Endothelial cell of umbilical vein (primary cell): ENCODE measurements at regions not wholly inside any gene's neighbourhood (a gene's known extent, or its start where the extent isn't known, plus 50 kb on each side); places are given as distances from the start of the nearest gene placed in this dataset.

Experiments used
- BruUV-seq: library from RNA; stranded (reverse); fragments of 400-500 nt; replicated peaks from 2 replicates; lab custom pipeline; 2021; lab: Mats Ljungman, UMichigan
- CTCF ChIA-PET: fragments of 300-600, 350-600 bp; sonication (Branson Sonifier 250); formaldehyde crosslinking; loops from one replicate; lab custom pipeline; 2021; ENCODE audit warnings: antibody characterized with exemption, inconsistent platforms; lab: Charles Lee
- POLR2A ChIA-PET: fragments of 300-600, 350-600 bp; sonication (Branson Sonifier 250); formaldehyde crosslinking; loops from one replicate; lab custom pipeline; 2021; ENCODE audit warnings: antibody characterized with exemption, inconsistent platforms; lab: Charles Lee
- DNase-seq: peaks from one replicate; pipeline ENCODE4 v3.0.0-alpha.2; 2011; ENCODE audit warnings: low read depth, low spot score
- FAIRE-seq: peaks from 2 replicates; lab custom pipeline; 2011; peaks lifted over from hg19 to GRCh38; lab: Jason Lieb, UNC
- H2AFZ ChIP-seq: 2 replicates; pipeline ENCODE4 v1.6.0; 2012; ENCODE audit warnings: low read depth, low read length, control low read depth, inconsistent platforms
- H3K27ac ChIP-seq: 2 replicates; pipeline ENCODE4 v1.5.1; 2011; ENCODE audit warnings: low read depth, mild to moderate bottlenecking, control low read depth, low read length, moderate library complexity; ENCODE audit not compliant: insufficient read depth
- H3K27me3 ChIP-seq, 2 experiments: 2 replicates each; pipeline versions ENCODE4 v1.6.0 to v1.6.1; 2011; ENCODE audit warnings: low read length in 2 of 2, mixed read lengths in 1 of 2; ENCODE audit not compliant: control insufficient read depth in 2 of 2, insufficient read depth in 2 of 2
- H3K36me3 ChIP-seq, 2 experiments: 2 replicates in 1 of 2; 3 replicates in 1 of 2; pipeline ENCODE4 v1.5.1; 2011; ENCODE audit warnings: low read length in 2 of 2, mild to moderate bottlenecking in 1 of 2, moderate library complexity in 1 of 2; ENCODE audit not compliant: control insufficient read depth in 2 of 2, insufficient read depth in 2 of 2; ENCODE audit errors: extremely low read depth in 1 of 2
- H3K4me1 ChIP-seq: 3 replicates; pipeline ENCODE4 v1.5.1; 2011; ENCODE audit warnings: mild to moderate bottlenecking, low read length; ENCODE audit not compliant: control insufficient read depth, insufficient read depth; ENCODE audit errors: extremely low read depth
- H3K4me2 ChIP-seq: 2 replicates; pipeline ENCODE4 v1.6.1; 2011; ENCODE audit warnings: low read length, control low read depth, mixed read lengths; ENCODE audit not compliant: insufficient read depth
- H3K4me3 ChIP-seq, 3 experiments: fragments of 200-600 bp in 1 of 3; sonication (generic), shearing (Covaris generic) in 1 of 3; replicated peaks in 1 of 3; 2 replicates each; pipeline ENCODE4 v1.5.1; 2011 to 2016; ENCODE audit warnings: control low read depth in 3 of 3, low read length in 3 of 3, mild to moderate bottlenecking in 2 of 3, inconsistent platforms in 1 of 3, low read depth in 1 of 3, moderate library complexity in 1 of 3; ENCODE audit not compliant: insufficient read depth in 1 of 3
- H3K79me2 ChIP-seq: 2 replicates; pipeline ENCODE4 v1.6.0; 2012; ENCODE audit warnings: low read length, inconsistent platforms; ENCODE audit not compliant: control insufficient read depth, insufficient read depth
- H3K9ac ChIP-seq: replicated peaks from 2 replicates; pipeline ENCODE3; 2011; ENCODE audit warnings: low read length, control low read depth; ENCODE audit not compliant: insufficient read depth; ENCODE audit errors: extremely low read depth
- H3K9me1 ChIP-seq: replicated peaks from 3 replicates; pipeline ENCODE4 v1.6.0; 2011; ENCODE audit warnings: mild to moderate bottlenecking, low read length; ENCODE audit not compliant: control insufficient read depth, insufficient read depth; ENCODE audit errors: extremely low read depth
- H3K9me3 ChIP-seq: replicated peaks from 2 replicates; pipeline ENCODE4 v1.5.1; 2012; ENCODE audit warnings: low read length, inconsistent platforms; ENCODE audit not compliant: control insufficient read depth, insufficient read depth
- H4K20me1 ChIP-seq: replicated peaks from 2 replicates; pipeline ENCODE3; 2011; ENCODE audit warnings: mild to moderate bottlenecking, low read length; ENCODE audit not compliant: control insufficient read depth, insufficient read depth; ENCODE audit errors: extremely low read depth
- CTCF ChIP-seq, 2 donors: IDR thresholded peaks; 1 replicate in 1 of 2; 2 replicates in 1 of 2; pipeline ENCODE4 v1.5.1; 2011; ENCODE audit warnings: low read length in 2 of 2, mild to moderate bottlenecking in 2 of 2, moderate library complexity in 2 of 2, control low read depth in 1 of 2, inconsistent platforms in 1 of 2, low read depth in 1 of 2; ENCODE audit not compliant: insufficient read depth in 1 of 2; ENCODE audit errors: extremely low read depth in 1 of 2
- EZH2 ChIP-seq: IDR thresholded peaks from 2 replicates; pipeline ENCODE4 v1.6.1; 2012; ENCODE audit warnings: borderline replicate concordance, low read depth, mild to moderate bottlenecking, moderate library complexity, low read length, inconsistent platforms; ENCODE audit not compliant: severe bottlenecking
- FOS ChIP-seq: IDR thresholded peaks from 2 replicates; pipeline ENCODE4 v1.6.1; 2011; ENCODE audit warnings: mild to moderate bottlenecking, low read length, moderate library complexity, borderline replicate concordance; ENCODE audit not compliant: insufficient read depth
- GATA2 ChIP-seq: IDR thresholded peaks from 2 replicates; pipeline ENCODE4 v1.7.0; 2011; ENCODE audit warnings: low read depth, mild to moderate bottlenecking, moderate library complexity, mixed read lengths, low read length; ENCODE audit not compliant: insufficient read length, insufficient read depth
- JUN ChIP-seq: IDR thresholded peaks from 2 replicates; pipeline ENCODE4 v1.6.1; 2011; ENCODE audit warnings: borderline replicate concordance, low read depth; ENCODE audit not compliant: insufficient read length, insufficient read depth
- MAX ChIP-seq: IDR thresholded peaks from 2 replicates; pipeline ENCODE4 v1.6.1; 2011; ENCODE audit not compliant: insufficient read depth, insufficient read length
- MYC ChIP-seq: IDR thresholded peaks from one replicate; pipeline ENCODE4 v1.6.1; 2011; ENCODE audit warnings: mild to moderate bottlenecking, low read depth, low read length
- POLR2A ChIP-seq: IDR thresholded peaks from 2 replicates; pipeline ENCODE4 v1.6.1; 2012; ENCODE audit warnings: low read depth, mild to moderate bottlenecking, control low read depth, low read length
- POLR2AphosphoS5 ChIP-seq: IDR thresholded peaks from 2 replicates; pipeline ENCODE4 v1.6.1; 2012; ENCODE audit warnings: low read depth, mild to moderate bottlenecking, control low read depth, low read length, moderate library complexity; ENCODE audit not compliant: insufficient read depth
- dilution Hi-C: fragments of 300-500 bp; cut with MboI; formaldehyde crosslinking; loops from one replicate; pipeline ENCODE4 v1.15.0; 2019; ENCODE audit warnings: low sequenced_read_pairs; ENCODE audit not compliant: extremely low pct_ligation_motif_present
- intact Hi-C: fragments of 100-400 bp; cut with micrococcal nuclease; formaldehyde crosslinking; loops from one replicate; pipeline ENCODE4 v1.10.0; 2022

- Histone ChIP-seq H3K4me2 (no peak overlapping the region), H3K9ac (no peak overlapping the region), H3K4me1 (no peaks in the 10 kb centered on the region), H3K27ac (no peak overlapping the region), H3K27me3 (no peaks in the 10 kb centered on the region), H3K36me3 (no peaks in the 10 kb centered on the region), H3K9me1 (no peaks in the 10 kb centered on the region), H3K4me3 (no peak overlapping the region), H3K79me2 (no peaks in the 10 kb centered on the region), H2AFZ (no peak overlapping the region), H3K9me3 (no peaks in the 10 kb centered on the region), H4K20me1 (no peaks in the 10 kb centered on the region)
- intact Hi-C loops = no loop called here
- DNase-seq (no peak), FAIRE-seq (no peak)
- no TSS peak for BruUV-seq
- dilution Hi-C loops = no loop called here
- ChIA-PET CTCF (no interaction called here), POLR2A (no interaction called here)
- TF ChIP-seq GATA2 = no peak
- no peak for TF ChIP-seq FOS
- TF ChIP-seq MAX = no peak
- TF ChIP-seq POLR2AphosphoS5 = no peak
- TF ChIP-seq JUN = no peak
- TF ChIP-seq CTCF (IDR thresholded peaks at IDR 0.05; ENCODE audit: extremely low read depth in 1 of 2, insufficient read depth in 1 of 2, low read depth in 1 of 2, low read length in 2 of 2) = no peak
- no peak for TF ChIP-seq MYC
- no peak for TF ChIP-seq POLR2A
- no peak for TF ChIP-seq EZH2
These were observed 64.0 kb upstream of the KCNK2 start for GRCh38 chr1:215018555-215018954.
